SK-N-SH treated with all-trans-retinoic acid at 6 μM for 48 hours (cell line): ENCODE measurements at regions not wholly inside any gene's neighbourhood (a gene's known extent, or its start where the extent isn't known, plus 50 kb on each side); places are given as distances from the start of the nearest gene placed in this dataset.

Experiments
- ARNTL ChIP-seq: fragments of 450-650 bp; formaldehyde crosslinking; IDR thresholded peaks from 2 replicates; pipeline ENCODE4 v1.5.0; 2020; ENCODE audit warnings: low read depth, mild to moderate bottlenecking, moderate library complexity, borderline replicate concordance
- BACH2 ChIP-seq: fragments of 250-450 bp; sonication (Bioruptor Pico); IDR thresholded peaks from 2 replicates; pipeline ENCODE4 v1.9.0; 2021; ENCODE audit warnings: mild to moderate bottlenecking, borderline replicate concordance
- CREB5 ChIP-seq: fragments of 250-450 bp; sonication (Bioruptor Pico); IDR thresholded peaks from 2 replicates; pipeline ENCODE4 v1.5.1; 2020; ENCODE audit warnings: low read depth, mild to moderate bottlenecking, moderate library complexity
- CSDC2 ChIP-seq: fragments of 250-450 bp; sonication (Bioruptor Pico); IDR thresholded peaks from 2 replicates; pipeline ENCODE4 v1.5.0; 2020; ENCODE audit warnings: mild to moderate bottlenecking, moderate library complexity
- CSRNP3 ChIP-seq: fragments of 250-450 bp; sonication (Bioruptor Pico); IDR thresholded peaks from 2 replicates; pipeline ENCODE4 v1.5.1; 2021; ENCODE audit warnings: mild to moderate bottlenecking, moderate library complexity
- ISL1 ChIP-seq: fragments of 250-450 bp; sonication (Bioruptor Pico); IDR thresholded peaks from 2 replicates; pipeline ENCODE4 v2.1.2; 2022; ENCODE audit warnings: mild to moderate bottlenecking, moderate library complexity
- RARB ChIP-seq: fragments of 250-450 bp; sonication (Bioruptor Pico); IDR thresholded peaks from 2 replicates; pipeline ENCODE4 v1.8.0; 2021; ENCODE audit warnings: mild to moderate bottlenecking, moderate library complexity
- TCF4 ChIP-seq: fragments of 250-450 bp; sonication (Bioruptor Pico); IDR thresholded peaks from 2 replicates; pipeline ENCODE4 v1.8.0; 2021; ENCODE audit warnings: mild to moderate bottlenecking, moderate library complexity, borderline replicate concordance
- TSHZ2 ChIP-seq: fragments of 250-450 bp; sonication (Bioruptor Pico); IDR thresholded peaks from 2 replicates; pipeline ENCODE4 v1.5.0; 2020; ENCODE audit warnings: mild to moderate bottlenecking, moderate library complexity
- ZC3H10 ChIP-seq: fragments of 250-450 bp; sonication (Bioruptor Pico); IDR thresholded peaks from 2 replicates; pipeline ENCODE4 v1.5.1; 2021; ENCODE audit warnings: mild to moderate bottlenecking, moderate library complexity
- ZFP3 ChIP-seq: fragments of 250-450 bp; sonication (Bioruptor Pico); IDR thresholded peaks from 2 replicates; pipeline ENCODE4 v1.5.0; 2020; ENCODE audit warnings: mild to moderate bottlenecking, moderate library complexity
- ZNF565 ChIP-seq: fragments of 450-650 bp; formaldehyde crosslinking; conservative IDR thresholded peaks from 2 replicates; pipeline ENCODE4 v1.5.0; 2020; ENCODE audit warnings: low read depth, mild to moderate bottlenecking, moderate library complexity

- TF ChIP-seq RARB (CRISPR knock-in tag): no peak
- TF ChIP-seq ISL1 (CRISPR knock-in tag): no peak
- no peak for TF ChIP-seq TCF4 (CRISPR knock-in tag)
- no peak for TF ChIP-seq ARNTL
- no peak for TF ChIP-seq CREB5 (CRISPR knock-in tag)
- no peak for TF ChIP-seq ZC3H10 (CRISPR knock-in tag)
- no peak for TF ChIP-seq CSRNP3 (CRISPR knock-in tag)
- TF ChIP-seq ZFP3 (CRISPR knock-in tag): no peak
- TF ChIP-seq ZNF565 (CRISPR knock-in tag): no peak
- TF ChIP-seq BACH2 (CRISPR knock-in tag): no peak
- no peak for TF ChIP-seq CSDC2
- no peak for TF ChIP-seq TSHZ2 (CRISPR knock-in tag)
Observed at GRCh38 chr3:87069021-87069420, 78.1 kb upstream of the VGLL3 start.
